GM18505 (cell line): ENCODE measurements at regions not wholly inside any gene's neighbourhood (a gene's known extent, or its start where the extent isn't known, plus 50 kb on each side); places are given as distances from the start of the nearest gene placed in this dataset.

Experiments used
- ATAC-seq: cut with Tn5 transposase; IDR thresholded peaks from one replicate; pipeline ENCODE4 v1.9.1; 2021; ENCODE audit not compliant: unreplicated experiment
- POLR2A ChIP-seq: IDR thresholded peaks from 4 replicates; pipeline ENCODE4 v1.6.1; 2011; ENCODE audit warnings: borderline replicate concordance; ENCODE audit not compliant: insufficient read depth, insufficient read length; ENCODE audit errors: extremely low read depth

DNA sequence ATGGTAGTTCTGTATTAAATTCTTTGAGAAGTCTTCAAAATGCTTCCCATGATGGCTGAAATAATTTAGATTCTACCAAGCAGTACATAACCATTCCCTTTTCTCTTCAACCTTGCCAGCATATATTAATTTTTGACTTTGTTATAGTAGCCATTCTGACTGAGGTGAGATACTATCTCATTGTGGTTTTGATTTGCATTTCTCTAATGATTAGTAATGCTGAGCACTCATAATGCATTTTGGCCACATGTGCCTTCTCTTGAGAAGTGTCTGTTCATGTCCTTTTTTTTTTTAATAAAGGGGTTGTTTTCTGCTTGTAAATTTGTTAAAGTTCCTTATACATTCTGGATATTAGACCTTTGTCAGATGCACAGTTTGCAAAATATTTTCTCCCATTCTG, 173.9 kb downstream of the CALCRL start:
- no peak for ATAC-seq
- TF ChIP-seq POLR2A: no peak

GRCh38 chr2:187272255-187272654, 175.8 kb downstream of the CALCRL start:
- no peak for TF ChIP-seq POLR2A
- ATAC-seq: no peak

- no peak for ATAC-seq
- no peak for TF ChIP-seq POLR2A
These were observed 176.2 kb downstream of the CALCRL start for GRCh38 chr2:187271825-187272224.

- no peak for TF ChIP-seq POLR2A
- ATAC-seq: no peak
These were observed 181.4 kb downstream of the CALCRL start for GRCh38 chr2:187266645-187267044.

GRCh38 chr2:187266147-187266546, 181.9 kb downstream of the CALCRL start:
- no peak for TF ChIP-seq POLR2A
- no peak for ATAC-seq

GRCh38 chr2:187264612-187265011, 183.4 kb downstream of the CALCRL start:
- TF ChIP-seq POLR2A: no peak
- ATAC-seq: no peak

GRCh38 chr2:187263675-187264560, 184.1 kb downstream of the CALCRL start:
- TF ChIP-seq POLR2A: no peak

DNA sequence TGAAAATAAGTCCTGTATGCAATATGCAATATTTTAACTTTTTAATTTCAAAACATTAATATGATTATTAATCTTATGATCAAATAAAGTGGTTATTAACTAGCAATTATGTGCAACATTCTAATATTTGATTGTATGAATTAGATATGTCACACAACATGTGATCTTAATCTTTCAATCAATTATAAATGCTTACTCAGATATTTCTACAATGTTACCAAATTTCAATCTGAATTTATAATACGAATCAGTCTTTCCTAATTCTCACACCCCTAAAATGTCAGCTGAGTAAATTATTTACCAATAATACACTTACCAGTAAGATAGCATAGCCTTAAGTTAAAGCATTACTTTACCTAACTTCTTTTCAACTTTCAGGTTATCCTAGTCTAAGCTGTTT, 186.3 kb downstream of the CALCRL start:
- no peak for ATAC-seq
- no peak for TF ChIP-seq POLR2A

More at GRCh38 chr2:187263675-187264560, 184.1 kb downstream of the CALCRL start:
- ATAC-seq: no peak

DNA sequence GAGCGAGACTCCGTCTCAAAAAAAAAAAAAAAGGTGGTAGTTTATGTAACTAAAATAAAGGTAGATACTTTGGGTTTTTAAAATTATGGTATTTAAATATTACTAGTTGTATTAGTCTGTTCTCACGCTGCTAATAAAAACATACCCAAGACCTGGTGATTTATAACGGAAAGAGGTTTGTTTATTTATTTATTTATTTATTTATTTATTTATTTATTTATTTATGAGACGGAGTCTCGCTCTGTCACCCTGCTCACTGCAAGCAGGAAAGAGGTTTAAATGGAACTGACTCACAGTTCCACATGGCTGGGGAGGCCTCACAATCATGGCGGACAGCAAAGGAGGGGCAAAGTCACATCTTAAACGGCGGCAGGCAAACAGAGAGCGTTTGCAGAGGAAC, 196.0 kb downstream of the CALCRL start:
- no peak for ATAC-seq
- TF ChIP-seq POLR2A: no peak

DNA sequence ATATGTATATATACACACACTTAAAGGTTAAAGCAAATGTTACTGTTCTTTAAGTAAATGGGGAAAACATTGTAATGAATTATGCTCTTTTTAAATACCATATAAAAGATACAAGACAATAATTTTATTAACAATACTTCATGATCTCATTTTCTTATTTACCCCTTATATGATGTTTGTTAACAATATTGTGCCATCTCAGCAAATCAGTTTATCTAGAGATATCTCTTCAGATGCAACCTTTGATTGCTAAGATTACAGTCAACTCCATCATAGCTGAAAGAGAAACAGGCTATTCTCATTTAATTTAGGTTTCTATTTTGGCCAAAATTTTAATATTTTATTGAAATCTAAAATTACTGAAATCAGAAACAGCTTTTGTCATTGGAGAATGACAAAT, 197.9 kb downstream of the CALCRL start:
- no peak for TF ChIP-seq POLR2A
- ATAC-seq: no peak

DNA sequence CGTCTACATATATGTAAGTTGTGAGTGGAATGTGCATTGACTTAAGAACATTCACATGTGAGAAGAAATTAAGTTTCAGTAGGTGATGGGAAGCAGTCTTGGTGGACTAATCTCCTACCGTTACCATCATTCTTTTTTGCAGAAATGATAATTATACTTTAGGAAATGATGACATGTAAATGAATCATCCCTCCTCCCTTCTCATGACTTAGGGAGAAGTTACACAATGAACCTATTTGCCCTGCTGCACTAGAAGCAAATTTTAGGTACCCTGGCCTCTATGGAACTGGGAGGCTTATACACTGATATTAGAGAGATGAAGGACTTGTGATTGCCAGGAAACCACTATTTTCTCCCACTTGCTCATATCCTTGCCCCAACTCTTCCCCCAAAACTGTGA, 214.2 kb downstream of the CALCRL start:
- no peak for TF ChIP-seq POLR2A
- no peak for ATAC-seq

DNA sequence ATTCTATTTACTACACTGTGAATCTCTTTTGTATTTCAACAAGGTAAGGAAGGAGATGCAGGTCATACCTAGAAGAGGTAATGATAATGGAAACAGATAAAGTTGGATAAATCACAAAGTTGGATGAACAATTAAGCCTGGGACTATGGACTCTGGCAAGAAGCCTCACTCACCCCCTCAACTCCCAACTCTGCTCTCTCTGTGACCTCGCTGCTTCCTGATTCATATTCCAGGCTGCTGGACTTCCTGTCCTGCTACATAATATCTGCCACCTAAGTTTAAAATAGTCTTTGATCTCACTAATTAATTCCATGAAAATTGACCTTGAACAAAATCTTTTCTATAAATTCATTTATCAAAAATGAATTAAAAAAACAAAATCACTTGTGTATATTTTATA, 215.3 kb downstream of the CALCRL start:
- no peak for ATAC-seq
- no peak for TF ChIP-seq POLR2A

DNA sequence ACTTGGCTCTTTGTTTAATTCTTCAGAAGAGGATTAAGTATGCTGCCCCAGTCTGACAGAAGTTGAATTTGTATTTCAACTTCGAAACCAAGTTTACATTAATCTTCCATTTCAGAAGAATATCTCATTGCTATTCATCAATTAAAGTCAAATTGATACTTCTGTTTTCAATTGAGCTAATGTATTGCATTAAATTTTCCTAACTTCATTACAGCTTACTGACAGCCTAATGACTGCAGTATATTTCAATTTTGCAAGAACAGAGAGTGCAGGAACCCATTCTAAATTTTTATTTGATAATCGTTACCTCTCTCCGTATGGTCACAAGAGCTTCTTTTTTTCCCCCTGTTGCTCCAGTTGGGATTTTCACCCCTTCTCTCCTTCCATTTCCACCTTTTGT, 218.0 kb downstream of the CALCRL start:
- no peak for TF ChIP-seq POLR2A
- no peak for ATAC-seq

- ATAC-seq: no peak
- no peak for TF ChIP-seq POLR2A
These were observed 219.1 kb downstream of the CALCRL start for GRCh38 chr2:187228986-187229385.
